Fibroblast of gingiva (primary cell): ENCODE measurements at regions not wholly inside any gene's neighbourhood (a gene's known extent, or its start where the extent isn't known, plus 50 kb on each side); places are given as distances from the start of the nearest gene placed in this dataset.

Source experiments
- DNase-seq: peaks from one replicate; pipeline ENCODE4 v3.0.0-alpha.2; 2011; ENCODE audit warnings: low read depth

- DNase-seq, result no peak
These were observed 210.9 kb downstream of the ZC3H11B start for GRCh38 chr1:219401724-219402625.

- no peak for DNase-seq
These were observed 213.5 kb downstream of the ZC3H11B start for GRCh38 chr1:219399446-219399845.

GRCh38 chr1:219398815-219399396, 214.0 kb downstream of the ZC3H11B start:
- no peak for DNase-seq

GRCh38 chr1:219397511-219397910, 215.4 kb downstream of the ZC3H11B start:
- no peak for DNase-seq

GRCh38 chr1:219391297-219391696, 217.6 kb downstream of the LYPLAL1 start:
- no peak for DNase-seq

GRCh38 chr1:219387211-219387610, 213.5 kb downstream of the LYPLAL1 start:
- no peak for DNase-seq

GRCh38 chr1:219385787-219386427, 212.2 kb downstream of the LYPLAL1 start:
- DNase-seq, result peak; percentile 52

GRCh38 chr1:219383281-219383680, 209.6 kb downstream of the LYPLAL1 start:
- no peak for DNase-seq

- DNase-seq, result no peak
These were observed 207.7 kb downstream of the LYPLAL1 start for GRCh38 chr1:219381396-219381795.

- no peak for DNase-seq
These were observed 206.8 kb downstream of the LYPLAL1 start for GRCh38 chr1:219380463-219380862.

- no peak for DNase-seq
These were observed 206.0 kb downstream of the LYPLAL1 start for GRCh38 chr1:219379691-219380090.

GRCh38 chr1:219374636-219375035, 201.0 kb downstream of the LYPLAL1 start:
- peak; percentile 74 for DNase-seq

- DNase-seq, result peak; percentile 71
These were observed 200.4 kb downstream of the LYPLAL1 start for GRCh38 chr1:219374046-219374566.

GRCh38 chr1:219373616-219373935, 199.9 kb downstream of the LYPLAL1 start:
- DNase-seq, result no peak

- no peak for DNase-seq
These were observed 199.4 kb downstream of the LYPLAL1 start for GRCh38 chr1:219372916-219373615.

- DNase-seq, result no peak
These were observed 197.8 kb downstream of the LYPLAL1 start for GRCh38 chr1:219371471-219371870.

- DNase-seq, result no peak
These were observed 193.8 kb downstream of the LYPLAL1 start for GRCh38 chr1:219367496-219367895.

GRCh38 chr1:219365451-219365850, 191.8 kb downstream of the LYPLAL1 start:
- no peak for DNase-seq

- no peak for DNase-seq
These were observed 189.0 kb downstream of the LYPLAL1 start for GRCh38 chr1:219362702-219363101.

- no peak for DNase-seq
These were observed 185.4 kb downstream of the LYPLAL1 start for GRCh38 chr1:219359126-219359525.

- DNase-seq, result no peak
These were observed 184.4 kb downstream of the LYPLAL1 start for GRCh38 chr1:219358080-219358479.

GRCh38 chr1:219354962-219355361, 181.3 kb downstream of the LYPLAL1 start:
- no peak for DNase-seq
